H9 (cell line): ENCODE measurements at regions not wholly inside any gene's neighbourhood (a gene's known extent, or its start where the extent isn't known, plus 50 kb on each side); places are given as distances from the start of the nearest gene placed in this dataset.

Source experiments
- DNase-seq: peaks from one replicate; pipeline ENCODE4 v3.0.0-alpha.2; 2017
- H2AFZ ChIP-seq: one replicate; pipeline ENCODE4 v1.6.1; 2013; ENCODE audit warnings: mild to moderate bottlenecking, low read length, control low read depth, moderate library complexity
- H2AK5ac ChIP-seq: 2 replicates; pipeline ENCODE4 v1.6.1; 2013; ENCODE audit warnings: low read length, control low read depth, mixed read lengths; ENCODE audit not compliant: insufficient read length
- H2BK120ac ChIP-seq: one replicate; pipeline ENCODE4 v1.6.1; 2013; ENCODE audit warnings: low read depth, mild to moderate bottlenecking, low read length, control low read depth, inconsistent platforms; ENCODE audit not compliant: poor library complexity, severe bottlenecking
- H2BK12ac ChIP-seq: 2 replicates; pipeline ENCODE4 v1.6.1; 2013; ENCODE audit warnings: low read length, control low read depth, mixed read lengths, low read depth; ENCODE audit not compliant: insufficient read length
- H2BK15ac ChIP-seq: 2 replicates; pipeline ENCODE4 v1.6.1; 2013; ENCODE audit warnings: low read depth, low read length, control low read depth
- H2BK20ac ChIP-seq: one replicate; pipeline ENCODE4 v1.6.1; 2013; ENCODE audit warnings: low read depth, mild to moderate bottlenecking, low read length, control low read depth, inconsistent platforms; ENCODE audit not compliant: poor library complexity, severe bottlenecking
- H2BK5ac ChIP-seq: 2 replicates; pipeline ENCODE4 v1.6.1; 2013; ENCODE audit warnings: low read length, control low read depth, mixed read lengths; ENCODE audit not compliant: insufficient read length
- H3K14ac ChIP-seq: 2 replicates; pipeline ENCODE4 v1.6.1; 2013; ENCODE audit warnings: low read length, control low read depth; ENCODE audit not compliant: insufficient read depth
- H3K18ac ChIP-seq: 2 replicates; pipeline ENCODE4 v1.6.1; 2013; ENCODE audit warnings: low read depth, mild to moderate bottlenecking, mixed read lengths, low read length, control low read depth; ENCODE audit not compliant: insufficient read length
- H3K23ac ChIP-seq: 2 replicates; pipeline ENCODE4 v1.6.1; 2013; ENCODE audit warnings: low read length, control low read depth, mixed read lengths, low read depth; ENCODE audit not compliant: insufficient read length
- H3K23me2 ChIP-seq: 2 replicates; pipeline ENCODE4 v1.6.1; 2013; ENCODE audit warnings: low read depth, mild to moderate bottlenecking, mixed read lengths, low read length, control low read depth; ENCODE audit not compliant: insufficient read length, poor library complexity, severe bottlenecking
- H3K27ac ChIP-seq: 2 replicates; pipeline ENCODE4 v1.5.1; 2013; ENCODE audit warnings: low read length, control low read depth, mixed read lengths, low read depth; ENCODE audit not compliant: insufficient read length
- H3K27me3 ChIP-seq: 2 replicates; pipeline ENCODE4 v1.6.1; 2013; ENCODE audit warnings: low read length, control low read depth, inconsistent platforms; ENCODE audit not compliant: insufficient read depth
- H3K4ac ChIP-seq: 2 replicates; pipeline ENCODE4 v1.6.1; 2013; ENCODE audit warnings: low read depth, mild to moderate bottlenecking, control low read depth, inconsistent platforms, low read length, moderate library complexity
- H3K4me1 ChIP-seq: 2 replicates; pipeline ENCODE4 v1.6.1; 2013; ENCODE audit warnings: low read length, control low read depth, inconsistent platforms; ENCODE audit not compliant: insufficient read depth
- H3K4me2 ChIP-seq: 2 replicates; pipeline ENCODE4 v1.6.1; 2013; ENCODE audit warnings: low read length, control low read depth, mixed read lengths; ENCODE audit not compliant: insufficient read length, insufficient read depth
- H3K56ac ChIP-seq: 2 replicates; pipeline ENCODE4 v1.6.1; 2013; ENCODE audit warnings: low read depth, mild to moderate bottlenecking, mixed read lengths, low read length, control low read depth; ENCODE audit not compliant: insufficient read length
- H3K79me1 ChIP-seq: 2 replicates; pipeline ENCODE4 v1.6.1; 2013; ENCODE audit warnings: low read depth, mild to moderate bottlenecking, moderate library complexity, low read length, control low read depth, inconsistent platforms; ENCODE audit not compliant: insufficient read depth, poor library complexity, severe bottlenecking
- H3K79me2 ChIP-seq: 2 replicates; pipeline ENCODE4 v1.6.1; 2013; ENCODE audit warnings: low read length, control low read depth, inconsistent platforms; ENCODE audit not compliant: insufficient read depth
- H3K9ac ChIP-seq: 2 replicates; pipeline ENCODE4 v1.6.1; 2013; ENCODE audit warnings: low read length, control low read depth, mixed read lengths; ENCODE audit not compliant: insufficient read length; ENCODE audit errors: extremely low read depth
- H3K9me3 ChIP-seq: one replicate; pipeline ENCODE4 v1.6.1; 2013; ENCODE audit warnings: low read depth, low read length, inconsistent platforms; ENCODE audit not compliant: control insufficient read depth
- H3T11ph ChIP-seq: one replicate; pipeline ENCODE4 v1.6.1; 2013; ENCODE audit warnings: mild to moderate bottlenecking, low read length, control low read depth, inconsistent platforms
- H4K20me1 ChIP-seq: one replicate; pipeline ENCODE4 v1.6.1; 2013; ENCODE audit not compliant: control insufficient read depth, insufficient read length, insufficient read depth
- H4K5ac ChIP-seq: 2 replicates; pipeline ENCODE4 v1.6.1; 2013; ENCODE audit warnings: low read depth, mild to moderate bottlenecking, mixed read lengths, low read length, control low read depth; ENCODE audit not compliant: insufficient read length
- H4K8ac ChIP-seq: replicated peaks from 2 replicates; pipeline ENCODE4 v1.6.1; 2013; ENCODE audit warnings: low read length, control low read depth, mixed read lengths, low read depth; ENCODE audit not compliant: insufficient read length
- H4K91ac ChIP-seq: 2 replicates; pipeline ENCODE4 v1.6.1; 2013; ENCODE audit warnings: low read depth, mild to moderate bottlenecking, moderate library complexity, mixed read lengths, low read length, control low read depth; ENCODE audit not compliant: insufficient read length
- H3K27ac Mint-ChIP-seq, 3 experiments: 2 replicates in 2 of 3; 3 replicates in 1 of 3; pipeline ENCODE4 v1.8.0; 2020 to 2021; ENCODE audit warnings: mixed read lengths in 3 of 3, mild to moderate bottlenecking in 1 of 3, moderate library complexity in 1 of 3
- H3K27me3 Mint-ChIP-seq: 2 replicates; pipeline ENCODE4 v1.8.0; 2021; ENCODE audit warnings: low read depth, mild to moderate bottlenecking, moderate library complexity, mixed read lengths
- H3K36me3 Mint-ChIP-seq, 3 experiments: 2 replicates in 2 of 3; 3 replicates in 1 of 3; pipeline ENCODE4 v1.8.0; 2020 to 2021; ENCODE audit warnings: low read depth in 3 of 3, mixed read lengths in 3 of 3; ENCODE audit not compliant: insufficient read depth in 1 of 3
- H3K4me1 Mint-ChIP-seq, 2 experiments: 2 replicates each; pipeline ENCODE4 v1.8.0; 2020; ENCODE audit warnings: mixed read lengths in 2 of 2
- H3K4me3 Mint-ChIP-seq, 2 experiments: 2 replicates in 1 of 2; 3 replicates in 1 of 2; pipeline ENCODE4 v1.8.0; 2020 to 2021; ENCODE audit warnings: mild to moderate bottlenecking in 2 of 2, mixed read lengths in 2 of 2, moderate library complexity in 1 of 2
- H3K9me3 Mint-ChIP-seq, 2 experiments: 2 replicates in 1 of 2; 3 replicates in 1 of 2; pipeline ENCODE4 v1.8.0; 2020; ENCODE audit warnings: mild to moderate bottlenecking in 2 of 2, mixed read lengths in 2 of 2, moderate library complexity in 1 of 2
- WGBS: extraction: QIAGEN DNeasy Blood & Tissue Kit; methylation state at CpG from one replicate; pipeline ENCODE4 v1.1.7; 2013; ENCODE audit warnings: missing lambda C conversion rate, low lambda C conversion rate, mixed read lengths; ENCODE audit not compliant: insufficient read length; ENCODE audit errors: extremely low coverage; 5-methylcytosine and 5-hydroxymethylcytosine counted together
- TF ChIP-seq, protein P1 (sequence below): fragments of 200-600 bp; sonication (generic); conservative IDR thresholded peaks from 3 replicates; pipeline ENCODE4 v1.8.0; 2021; ENCODE audit warnings: antibody characterized with exemption, mild to moderate bottlenecking

DNA sequence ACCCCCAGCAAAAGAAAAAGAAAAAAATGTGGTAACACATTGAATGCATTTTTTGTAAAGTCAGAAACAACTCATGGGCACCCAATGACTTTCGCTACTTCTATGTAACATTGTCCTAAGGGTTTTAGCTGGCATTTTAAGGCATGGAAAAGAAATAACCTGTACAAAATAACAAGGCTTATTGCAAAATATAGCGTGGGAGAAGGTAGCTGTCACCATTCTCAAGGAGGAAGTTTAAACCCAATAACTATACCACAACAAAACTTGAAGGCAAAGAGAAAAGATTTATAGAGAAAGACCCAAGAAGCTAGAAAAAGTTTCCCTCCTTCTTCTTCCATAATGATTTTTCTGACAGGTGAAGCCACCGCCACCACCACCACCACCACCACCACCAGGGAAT lies 55.7 kb upstream of the ACP3 start:
- no peak overlapping the region for H4K8ac ChIP-seq
- H2BK120ac ChIP-seq: no peak overlapping the region
- no peaks in the 10 kb centered on the region; the same call in 1 of the 2 replicates for H3K4me1 ChIP-seq
- H3K9me3 ChIP-seq: no peaks in the 10 kb centered on the region
- no peaks in the 10 kb centered on the region for H3K27me3 ChIP-seq
- no peaks in the 10 kb centered on the region for H3K79me2 ChIP-seq
- H3K23me2 ChIP-seq: no peaks in the 10 kb centered on the region
- no peak overlapping the region for H3K56ac ChIP-seq
- H3K9ac ChIP-seq: no peak overlapping the region
- H2BK12ac ChIP-seq: no peak overlapping the region
- H4K20me1 ChIP-seq: no peaks in the 10 kb centered on the region
- no peak overlapping the region for H4K91ac ChIP-seq
- H2BK15ac ChIP-seq: no peak overlapping the region
- Mint-ChIP-seq H3K27me3 (no peaks in the 10 kb centered on the region), H3K4me3 (no peak overlapping the region), H3K4me1 (peaks cover 13 to 15% of the 10 kb centered on the region in 2 experiments), H3K9me3 (peaks cover 0 to 3% of the 10 kb centered on the region in 2 experiments; a peak in 2 of 5 replicates), H3K36me3 (no peaks in the 10 kb centered on the region; a peak in 1 of 7 replicates), H3K27ac (no peak overlapping the region)
- H3K18ac ChIP-seq: no peak overlapping the region
- H3K4ac ChIP-seq: no peak overlapping the region
- H4K5ac ChIP-seq: no peak overlapping the region
- no peak overlapping the region for H3K27ac ChIP-seq
- no peak overlapping the region for H3K14ac ChIP-seq
- H3K79me1 ChIP-seq: no peaks in the 10 kb centered on the region
- no peak overlapping the region for H3T11ph ChIP-seq
- DNase-seq: no peak
- no peak overlapping the region for H2BK5ac ChIP-seq
- no peak overlapping the region for H3K4me2 ChIP-seq
- TF ChIP-seq, protein P1, sequence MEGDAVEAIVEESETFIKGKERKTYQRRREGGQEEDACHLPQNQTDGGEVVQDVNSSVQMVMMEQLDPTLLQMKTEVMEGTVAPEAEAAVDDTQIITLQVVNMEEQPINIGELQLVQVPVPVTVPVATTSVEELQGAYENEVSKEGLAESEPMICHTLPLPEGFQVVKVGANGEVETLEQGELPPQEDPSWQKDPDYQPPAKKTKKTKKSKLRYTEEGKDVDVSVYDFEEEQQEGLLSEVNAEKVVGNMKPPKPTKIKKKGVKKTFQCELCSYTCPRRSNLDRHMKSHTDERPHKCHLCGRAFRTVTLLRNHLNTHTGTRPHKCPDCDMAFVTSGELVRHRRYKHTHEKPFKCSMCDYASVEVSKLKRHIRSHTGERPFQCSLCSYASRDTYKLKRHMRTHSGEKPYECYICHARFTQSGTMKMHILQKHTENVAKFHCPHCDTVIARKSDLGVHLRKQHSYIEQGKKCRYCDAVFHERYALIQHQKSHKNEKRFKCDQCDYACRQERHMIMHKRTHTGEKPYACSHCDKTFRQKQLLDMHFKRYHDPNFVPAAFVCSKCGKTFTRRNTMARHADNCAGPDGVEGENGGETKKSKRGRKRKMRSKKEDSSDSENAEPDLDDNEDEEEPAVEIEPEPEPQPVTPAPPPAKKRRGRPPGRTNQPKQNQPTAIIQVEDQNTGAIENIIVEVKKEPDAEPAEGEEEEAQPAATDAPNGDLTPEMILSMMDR: no peak
- H3K23ac ChIP-seq: no peak overlapping the region
- H2BK20ac ChIP-seq: no peak overlapping the region
- WGBS: no CpG with 5 or more reads among the region's 3 CpGs
- no peak overlapping the region for H2AFZ ChIP-seq
- no peak overlapping the region for H2AK5ac ChIP-seq
